Activated CD4-positive, alpha-beta T cell treated with anti-CD3 and anti-CD28 coated beads, Interleukin-2, amount 10 ng/mL, durations not matched to agents 7 days and 5 days (primary cell): ENCODE measurements at regions not wholly inside any gene's neighbourhood (a gene's known extent, or its start where the extent isn't known, plus 50 kb on each side); places are given as distances from the start of the nearest gene placed in this dataset.
"Not testable (repeated sequence)": the region's sequence is repeated elsewhere in the genome, so short reads cannot be mapped to it uniquely, and the experiment has no call there.

ENCODE experiments used
- CTCF ChIA-PET: fragments of 350-600 bp; sonication (Branson Sonifier 250); formaldehyde crosslinking; loops from one replicate; lab custom pipeline; 2021; ENCODE audit warnings: antibody characterized with exemption; lab: Charles Lee
- POLR2A ChIA-PET: fragments of 350-600 bp; sonication (Branson Sonifier 250); formaldehyde crosslinking; loops from one replicate; lab custom pipeline; 2021; ENCODE audit warnings: antibody characterized with exemption; lab: Charles Lee
- DNase-seq: peaks from one replicate; pipeline ENCODE4 v3.0.0-alpha.2; 2020
- H3K27ac Mint-ChIP-seq: one replicate; pipeline ENCODE4 v1.8.0; 2021; ENCODE audit warnings: mild to moderate bottlenecking, moderate library complexity, mixed read lengths
- H3K27me3 Mint-ChIP-seq: one replicate; pipeline ENCODE4 v1.8.0; 2021; ENCODE audit warnings: mixed read lengths
- H3K36me3 Mint-ChIP-seq: one replicate; pipeline ENCODE4 v1.8.0; 2021; ENCODE audit warnings: low read depth, mixed read lengths
- H3K4me1 Mint-ChIP-seq: one replicate; pipeline ENCODE4 v1.8.0; 2021; ENCODE audit warnings: mixed read lengths
- H3K4me3 Mint-ChIP-seq: one replicate; pipeline ENCODE4 v1.8.0; 2021; ENCODE audit warnings: mild to moderate bottlenecking, moderate library complexity, mixed read lengths
- H3K9me3 Mint-ChIP-seq: one replicate; pipeline ENCODE4 v1.8.0; 2021; ENCODE audit warnings: mixed read lengths

DNA sequence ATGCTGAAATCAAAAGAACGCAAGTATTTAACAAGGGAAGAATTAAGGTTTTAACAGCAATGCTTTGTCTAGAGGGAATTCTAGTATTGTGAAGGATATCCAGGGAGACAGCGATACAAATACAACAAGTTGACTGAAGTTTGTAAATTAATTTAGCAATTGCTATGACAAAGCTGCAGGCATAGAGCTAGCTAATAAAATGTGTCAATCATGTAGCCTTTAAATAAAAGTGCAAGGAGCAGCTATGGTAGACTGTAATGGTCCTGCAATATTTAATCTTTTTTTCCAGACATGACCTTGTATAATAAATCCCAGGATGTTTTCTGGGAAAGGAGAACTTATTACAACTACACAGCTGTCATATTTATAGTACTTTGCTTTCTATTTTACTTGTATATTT is 779.3 kb downstream of the SLITRK5 start:
- ChIA-PET CTCF (no interaction called here), POLR2A (no interaction called here)
- Mint-ChIP-seq H3K4me3 (no peak overlapping the region), H3K27me3 (no peaks in the 10 kb centered on the region), H3K27ac (no peak overlapping the region), H3K4me1 (no peaks in the 10 kb centered on the region), H3K9me3 (peaks cover 2% of the 10 kb centered on the region), H3K36me3 (no peaks in the 10 kb centered on the region)
- DNase-seq = no peak

DNA sequence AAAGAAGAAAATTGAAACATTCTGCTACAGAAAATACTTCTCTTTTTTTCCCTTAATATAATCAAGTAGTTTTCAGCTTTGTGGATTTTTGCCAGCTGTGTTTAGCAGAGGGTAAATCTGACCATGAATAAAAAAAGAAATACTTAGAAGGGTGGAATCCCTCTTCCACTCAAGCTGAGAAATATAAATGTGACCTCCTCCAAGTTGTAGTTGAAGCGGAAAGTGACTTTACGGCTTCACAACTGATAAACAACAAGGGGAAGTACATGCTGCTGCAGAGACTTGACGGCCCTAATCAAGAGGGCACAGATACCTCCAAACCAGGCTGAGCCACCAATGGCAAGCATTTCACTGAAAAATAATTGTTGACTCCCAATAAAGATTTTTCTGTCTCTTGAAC is 785.0 kb downstream of the SLITRK5 start:
- H3K27ac Mint-ChIP-seq = no peak overlapping the region
- no peaks in the 10 kb centered on the region for H3K36me3 Mint-ChIP-seq
- CTCF ChIA-PET = no interaction called here
- no peak for DNase-seq
- H3K4me1 Mint-ChIP-seq = no peaks in the 10 kb centered on the region
- no peaks in the 10 kb centered on the region for H3K27me3 Mint-ChIP-seq
- H3K4me3 Mint-ChIP-seq = no peak overlapping the region
- H3K9me3 Mint-ChIP-seq = peaks cover 2% of the 10 kb centered on the region
- POLR2A ChIA-PET = interaction anchor here (0.6 kb wide), 1 partner anchor 13 kb away, joined by 4 read pairs; no protein-coding TSS in a partner anchor

DNA sequence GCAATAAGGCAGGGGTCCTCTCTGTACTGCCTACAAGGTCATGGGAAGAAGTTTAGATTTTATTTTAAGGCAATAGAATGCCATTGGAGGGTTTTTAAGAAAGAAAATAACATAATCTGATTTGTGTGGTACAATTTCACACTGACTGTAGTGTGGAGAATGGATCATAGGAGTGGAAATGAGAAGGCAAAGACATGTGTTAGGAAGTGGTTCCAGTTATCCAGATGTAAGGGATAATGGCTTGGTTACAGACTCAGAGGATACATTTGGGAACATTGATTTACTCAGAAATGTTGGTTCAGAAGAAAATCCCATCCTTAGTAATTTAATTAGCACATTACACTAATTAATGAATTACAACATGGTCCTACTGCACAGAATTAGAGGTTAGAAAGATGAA is 788.2 kb downstream of the SLITRK5 start:
- Mint-ChIP-seq H3K27ac (no peak overlapping the region), H3K9me3 (no peaks in the 10 kb centered on the region), H3K27me3 (no peaks in the 10 kb centered on the region), H3K4me3 (no peak overlapping the region), H3K36me3 (no peaks in the 10 kb centered on the region), H3K4me1 (no peaks in the 10 kb centered on the region)
- DNase-seq = no peak
- POLR2A ChIA-PET = no interaction called here
- CTCF ChIA-PET = no interaction called here

DNA sequence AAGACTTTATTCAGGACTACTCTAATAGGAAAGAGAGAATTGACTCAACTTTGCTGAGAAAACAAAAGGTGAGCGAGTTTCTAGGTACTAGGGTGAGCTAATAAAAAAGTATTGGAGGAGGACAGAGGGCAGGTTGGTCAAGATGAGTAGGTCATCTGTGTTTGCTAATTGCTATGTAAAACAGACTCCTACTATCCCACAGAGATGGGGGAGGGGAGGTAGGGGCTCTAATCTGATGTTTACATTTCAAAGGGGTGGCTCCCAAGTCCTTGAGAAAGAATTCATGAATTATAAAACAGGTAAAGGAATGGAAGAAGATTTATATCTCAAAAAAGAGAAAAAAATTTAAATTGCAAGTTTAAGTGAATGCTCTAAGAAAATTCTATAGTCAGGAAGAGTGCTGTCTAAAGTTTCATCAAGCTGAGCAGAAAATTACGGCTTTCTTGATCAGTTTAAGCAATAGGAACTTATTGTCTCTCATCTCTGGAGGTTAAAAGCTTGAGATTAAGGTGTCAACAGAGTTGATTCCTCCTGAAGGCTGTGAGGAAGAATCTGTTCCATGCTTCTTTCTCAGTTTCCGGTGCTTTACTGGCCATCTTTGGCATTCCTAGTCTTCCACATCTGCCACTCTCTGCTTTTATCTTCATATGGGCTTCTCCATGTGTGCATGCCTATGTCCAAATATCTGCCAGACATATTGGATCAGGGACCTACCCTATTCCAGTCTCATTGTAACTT is 790.3 kb downstream of the SLITRK5 start:
- Mint-ChIP-seq H3K4me1 (no peaks in the 10 kb centered on the region), H3K9me3 (no peaks in the 10 kb centered on the region), H3K36me3 (no peaks in the 10 kb centered on the region), H3K4me3 (no peak overlapping the region), H3K27me3 (no peaks in the 10 kb centered on the region), H3K27ac (no peak overlapping the region)
- ChIA-PET CTCF (no interaction called here), POLR2A (no interaction called here)
- DNase-seq = no peak

DNA sequence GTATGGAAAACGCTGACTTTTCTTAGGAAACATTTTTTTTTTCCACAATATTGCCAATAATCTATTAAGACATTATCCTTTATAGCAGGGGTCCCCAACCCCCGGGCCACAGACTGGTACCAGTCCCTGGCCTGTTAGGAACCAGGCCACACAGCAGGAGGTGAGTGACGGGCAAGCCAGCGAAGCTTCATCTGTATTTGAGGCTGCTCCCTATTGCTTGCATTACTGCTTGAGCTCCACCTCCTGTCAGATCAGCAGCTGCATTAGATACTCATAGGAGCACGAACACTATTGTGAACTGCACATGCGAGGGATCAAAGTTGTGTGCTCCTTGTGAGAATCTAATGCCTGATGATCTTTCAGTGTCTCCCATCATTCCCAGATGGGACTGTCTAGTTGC is 793.7 kb downstream of the SLITRK5 start:
- DNase-seq = no peak
- Mint-ChIP-seq H3K4me1 (no peaks in the 10 kb centered on the region), H3K4me3 (no peak overlapping the region), H3K27me3 (no peaks in the 10 kb centered on the region), H3K9me3 (no peaks in the 10 kb centered on the region), H3K27ac (no peak overlapping the region), H3K36me3 (no peaks in the 10 kb centered on the region)
- POLR2A ChIA-PET = no interaction called here
- CTCF ChIA-PET = no interaction called here

DNA sequence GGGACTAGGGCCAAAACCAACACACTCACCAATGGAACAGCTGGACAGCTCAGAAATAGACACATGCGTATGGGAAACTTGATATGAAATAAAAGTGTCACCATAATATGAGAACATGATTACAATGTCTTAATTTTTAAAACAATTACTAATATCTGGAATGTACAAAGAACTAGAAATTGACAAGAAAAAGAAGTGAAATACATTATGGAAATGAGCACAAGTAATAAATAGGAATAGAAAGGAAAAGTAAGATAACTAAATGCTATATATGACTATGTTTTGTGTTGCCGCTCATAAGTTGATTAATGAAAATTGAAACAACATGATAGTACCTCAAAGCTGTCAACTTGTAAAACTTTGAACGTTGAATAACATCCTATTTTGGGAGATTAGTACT is 801.1 kb downstream of the SLITRK5 start:
- no peaks in the 10 kb centered on the region for H3K4me1 Mint-ChIP-seq

DNA sequence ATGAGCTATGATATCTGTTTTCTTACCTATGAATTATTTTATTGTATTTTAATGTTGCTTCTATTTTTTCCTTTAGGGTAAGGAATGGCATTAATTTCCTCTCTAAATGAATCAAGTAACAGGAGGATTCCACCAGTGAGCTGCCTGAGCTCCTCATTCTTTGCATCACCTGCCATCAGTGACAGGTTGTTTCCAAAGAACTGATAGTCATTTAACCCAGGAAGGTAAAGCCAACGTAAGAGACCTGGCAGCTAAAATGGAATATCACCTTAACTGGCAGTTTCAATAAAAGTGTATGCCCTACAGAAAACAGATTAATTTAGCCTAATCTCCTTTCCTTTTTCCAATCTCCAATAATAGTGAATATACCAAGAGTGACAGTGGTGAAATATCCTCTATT is 812.0 kb downstream of the SLITRK5 start:
- H3K4me3 Mint-ChIP-seq = no peak overlapping the region
- no peaks in the 10 kb centered on the region for H3K4me1 Mint-ChIP-seq
- ChIA-PET CTCF (no interaction called here), POLR2A (no interaction called here)
- no peaks in the 10 kb centered on the region for H3K36me3 Mint-ChIP-seq
- DNase-seq = no peak
- peaks cover 9% of the 10 kb centered on the region for H3K9me3 Mint-ChIP-seq
- no peaks in the 10 kb centered on the region for H3K27me3 Mint-ChIP-seq
- no peak overlapping the region for H3K27ac Mint-ChIP-seq

More for the DNA sequence above, 801.1 kb downstream of the SLITRK5 start:
- H3K9me3 Mint-ChIP-seq = no peaks in the 10 kb centered on the region
- no peak overlapping the region for H3K4me3 Mint-ChIP-seq
- H3K27me3 Mint-ChIP-seq = no peaks in the 10 kb centered on the region
- no peaks in the 10 kb centered on the region for H3K36me3 Mint-ChIP-seq
- CTCF ChIA-PET = no interaction called here
- no peak for DNase-seq
- POLR2A ChIA-PET = no interaction called here
- no peak overlapping the region for H3K27ac Mint-ChIP-seq

DNA sequence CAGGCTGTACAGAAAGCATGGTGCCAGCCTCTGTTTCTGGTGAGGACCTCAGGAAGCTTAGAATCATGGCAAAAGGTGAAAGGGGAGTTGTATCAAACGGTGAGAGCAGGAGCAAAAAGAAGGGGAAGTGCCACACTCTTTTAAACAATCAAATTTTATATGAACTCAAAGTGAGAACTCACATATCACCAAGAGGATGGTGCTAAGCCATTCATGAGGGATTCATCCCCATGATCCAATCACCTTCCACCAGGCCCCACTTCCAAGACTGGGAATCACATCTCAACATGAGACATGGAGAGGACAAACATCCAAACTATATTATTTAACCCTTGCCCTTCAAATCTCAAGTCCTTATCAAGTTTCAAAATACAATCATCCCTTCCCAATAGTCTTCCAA is 836.7 kb downstream of the SLITRK5 start:
- POLR2A ChIA-PET = no interaction called here

DNA sequence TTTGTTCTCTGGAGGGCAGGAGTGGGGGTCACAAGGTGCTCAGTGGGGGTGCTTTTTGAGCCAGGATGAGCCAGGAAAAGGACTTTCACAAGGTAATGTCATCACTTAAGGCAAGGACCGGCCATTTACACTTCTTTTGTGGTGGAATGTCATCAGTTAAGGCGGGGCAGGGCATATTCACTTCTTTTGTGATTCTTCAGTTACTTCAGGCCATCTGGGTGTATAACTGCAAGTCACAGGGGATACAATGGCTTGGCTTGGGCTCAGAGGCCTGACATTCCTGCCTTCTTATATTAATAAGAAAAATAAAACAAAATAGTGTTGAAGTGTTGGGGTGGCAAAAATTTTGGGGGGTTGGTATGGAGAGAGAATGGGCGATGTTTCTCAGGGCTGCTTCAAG is 841.8 kb downstream of the SLITRK5 start:
- H3K27me3 Mint-ChIP-seq, H3K36me3 Mint-ChIP-seq, H3K4me3 Mint-ChIP-seq, POLR2A ChIA-PET, H3K27ac Mint-ChIP-seq, H3K4me1 Mint-ChIP-seq, CTCF ChIA-PET, DNase-seq: not testable (repeated sequence)
- H3K9me3 Mint-ChIP-seq = peaks cover 29% of the 10 kb centered on the region

More for the DNA sequence above, 836.7 kb downstream of the SLITRK5 start:
- no peak for DNase-seq
- no peaks in the 10 kb centered on the region for H3K27me3 Mint-ChIP-seq
- H3K27ac Mint-ChIP-seq = no peak overlapping the region
- no peak overlapping the region for H3K4me3 Mint-ChIP-seq
- no peaks in the 10 kb centered on the region for H3K4me1 Mint-ChIP-seq
- CTCF ChIA-PET = no interaction called here
- H3K36me3 Mint-ChIP-seq = no peaks in the 10 kb centered on the region
- peaks cover 33% of the 10 kb centered on the region for H3K9me3 Mint-ChIP-seq

DNA sequence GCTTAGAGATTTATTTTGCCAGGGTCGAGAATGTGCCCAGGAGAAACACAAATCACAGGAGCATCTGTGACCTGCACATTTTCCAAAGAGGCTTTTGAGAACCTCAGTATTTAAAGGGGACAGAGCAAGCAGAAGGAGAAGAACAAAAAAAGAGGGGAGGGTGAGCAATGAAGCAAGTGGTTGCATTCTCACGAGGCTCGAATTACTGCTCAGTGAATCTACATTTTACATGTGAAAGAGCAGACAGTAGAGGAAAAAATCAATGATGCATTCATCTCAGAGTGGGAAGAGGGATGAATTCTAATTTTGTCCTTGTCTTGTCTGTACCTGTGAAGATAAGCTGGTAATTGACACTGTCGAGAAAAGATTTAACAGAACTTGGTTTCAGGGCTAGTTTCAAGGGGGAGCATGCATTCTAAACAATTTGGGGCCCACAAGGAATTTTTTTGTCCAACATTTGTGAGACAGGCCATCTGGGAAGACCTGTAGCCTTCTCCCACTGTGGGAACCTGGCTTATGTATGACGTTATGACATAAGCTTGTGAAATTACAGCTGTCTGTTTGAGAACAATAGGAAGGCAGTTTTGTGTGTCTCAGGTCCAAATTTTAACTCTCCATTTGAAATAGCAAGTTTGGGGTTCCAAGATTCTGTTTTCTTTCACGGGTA is 855.1 kb downstream of the SLITRK5 start:
- Mint-ChIP-seq H3K36me3 (no peaks in the 10 kb centered on the region), H3K4me1 (no peaks in the 10 kb centered on the region), H3K27me3 (no peaks in the 10 kb centered on the region), H3K4me3 (no peak overlapping the region), H3K9me3 (peaks cover 2% of the 10 kb centered on the region), H3K27ac (no peak overlapping the region)
- ChIA-PET CTCF (no interaction called here), POLR2A (no interaction called here)
- no peak for DNase-seq

DNA sequence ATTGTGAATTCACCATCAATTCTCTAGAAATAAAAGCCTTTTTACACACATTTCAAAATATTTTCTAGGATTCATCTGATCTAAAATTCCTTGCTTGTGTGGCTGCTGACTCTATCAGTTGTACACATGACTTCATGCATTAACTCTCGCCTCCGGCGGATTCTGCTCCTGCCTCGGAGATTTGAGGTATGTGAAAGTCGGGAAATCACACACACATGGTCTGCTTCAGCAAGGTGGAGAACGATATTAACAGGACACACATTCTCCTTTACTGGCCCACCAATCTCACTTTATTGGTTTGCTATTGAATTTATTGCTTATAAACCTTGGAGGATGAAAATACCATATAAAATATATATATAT is 855.7 kb downstream of the SLITRK5 start:
- H3K9me3 Mint-ChIP-seq = peaks cover 2% of the 10 kb centered on the region
- no peak overlapping the region for H3K27ac Mint-ChIP-seq
- H3K4me3 Mint-ChIP-seq = no peak overlapping the region
- ChIA-PET POLR2A (no interaction called here), CTCF (no interaction called here)
- no peaks in the 10 kb centered on the region for H3K36me3 Mint-ChIP-seq
- no peaks in the 10 kb centered on the region for H3K4me1 Mint-ChIP-seq
- no peaks in the 10 kb centered on the region for H3K27me3 Mint-ChIP-seq
- no peak for DNase-seq

DNA sequence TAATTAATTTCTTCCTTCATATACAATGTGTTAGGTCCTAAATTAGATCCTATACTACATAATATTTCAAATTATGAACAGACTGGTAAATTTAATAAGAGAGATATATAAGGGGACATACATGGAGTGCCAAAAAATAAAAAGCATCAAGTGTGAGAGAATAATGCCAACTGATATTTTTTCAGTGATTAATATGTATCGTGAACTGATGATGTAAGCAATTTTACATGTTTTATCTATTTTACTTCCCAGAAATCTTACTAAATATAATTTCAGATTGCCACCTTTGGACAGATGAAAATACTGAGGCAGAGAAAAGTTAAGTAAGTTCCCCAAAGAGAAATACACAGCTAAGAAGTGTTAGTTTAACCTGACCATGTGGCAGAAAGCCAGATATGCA is 870.8 kb downstream of the SLITRK5 start:
- peaks cover 2% of the 10 kb centered on the region for H3K9me3 Mint-ChIP-seq
- no peak overlapping the region for H3K4me3 Mint-ChIP-seq
- H3K36me3 Mint-ChIP-seq = no peaks in the 10 kb centered on the region
- H3K27me3 Mint-ChIP-seq = no peaks in the 10 kb centered on the region
- CTCF ChIA-PET = no interaction called here
- H3K4me1 Mint-ChIP-seq = no peaks in the 10 kb centered on the region
- POLR2A ChIA-PET = no interaction called here
- DNase-seq = no peak
- H3K27ac Mint-ChIP-seq = no peak overlapping the region

DNA sequence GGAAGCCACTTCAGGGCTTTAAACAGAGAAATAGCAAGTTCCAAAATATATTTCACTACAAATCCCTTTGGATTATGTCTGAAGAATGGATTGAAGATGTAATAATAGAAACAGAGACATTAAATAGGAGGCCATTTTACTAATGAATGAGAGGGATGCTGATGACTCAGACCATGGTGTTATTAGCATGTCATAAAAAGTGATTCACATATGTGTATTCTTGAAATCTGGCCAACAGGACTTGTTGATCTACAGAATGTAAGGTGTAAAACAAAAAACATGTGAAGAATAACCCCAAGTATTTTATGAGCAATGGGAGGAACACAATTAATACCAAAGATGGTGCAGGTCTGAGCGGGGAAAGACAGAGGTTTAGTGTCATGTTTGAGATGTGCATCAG is 873.7 kb downstream of the SLITRK5 start:
- no peak overlapping the region for H3K27ac Mint-ChIP-seq
- POLR2A ChIA-PET = no interaction called here
- CTCF ChIA-PET = no interaction called here

DNA sequence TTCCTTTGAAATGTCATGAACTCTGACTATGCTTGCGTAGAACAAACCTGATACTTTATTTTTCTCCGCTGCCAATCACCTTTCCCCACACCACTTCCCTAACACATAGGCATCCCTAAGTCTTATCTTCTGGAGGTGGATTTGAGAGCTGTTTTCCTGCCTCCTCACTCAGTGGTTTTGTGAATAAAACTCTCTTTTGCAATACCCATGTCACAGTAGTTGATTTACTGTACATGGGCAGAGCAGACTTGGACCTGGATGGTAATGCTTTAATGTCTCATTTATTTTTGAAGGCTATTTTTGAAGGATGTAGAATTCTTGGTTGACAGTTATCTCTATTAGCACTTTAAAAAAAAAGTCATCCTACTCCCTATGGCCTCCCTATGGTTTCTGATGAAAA is 881.8 kb downstream of the SLITRK5 start:
- no peak overlapping the region for H3K4me3 Mint-ChIP-seq
- no peaks in the 10 kb centered on the region for H3K36me3 Mint-ChIP-seq
- H3K9me3 Mint-ChIP-seq = no peaks in the 10 kb centered on the region
- no peaks in the 10 kb centered on the region for H3K27me3 Mint-ChIP-seq
- ChIA-PET POLR2A (no interaction called here), CTCF (no interaction called here)
- no peak overlapping the region for H3K27ac Mint-ChIP-seq
- H3K4me1 Mint-ChIP-seq = no peaks in the 10 kb centered on the region
- DNase-seq = no peak

More for the DNA sequence above, 873.7 kb downstream of the SLITRK5 start:
- Mint-ChIP-seq H3K9me3 (no peaks in the 10 kb centered on the region), H3K36me3 (no peaks in the 10 kb centered on the region), H3K27me3 (no peaks in the 10 kb centered on the region), H3K4me1 (no peaks in the 10 kb centered on the region), H3K4me3 (no peak overlapping the region)
- DNase-seq = no peak
